ENCODE measurements at regions not wholly inside any gene's neighbourhood (a gene's known extent, or its start where the extent isn't known, plus 50 kb on each side); places are given as distances from the start of the nearest gene placed in this dataset.
A peak's percentile ranks its signal among the peaks of the same experiment; 100 is the strongest.
"Not testable (repeated sequence)": the region's sequence is repeated elsewhere in the genome, so short reads cannot be mapped to it uniquely, and the experiment has no call there.

- no peak for DNase-seq
Measured at GRCh38 chr10:33034931-33035330, 76.9 kb upstream of the ITGB1 start.

- no peak for DNase-seq
Measured at GRCh38 chr10:33032654-33033151, 74.7 kb upstream of the ITGB1 start.

- DNase-seq, result no peak
Measured at GRCh38 chr10:33031815-33032653, 74.0 kb upstream of the ITGB1 start.

GRCh38 chr10:33031171-33031570 lies 73.1 kb upstream of the ITGB1 start:
- no peak for DNase-seq

GRCh38 chr10:33028515-33028914 lies 70.5 kb upstream of the ITGB1 start:
- not testable (repeated sequence) for DNase-seq

GRCh38 chr10:33027088-33027487 lies 69.1 kb upstream of the ITGB1 start:
- DNase-seq, result no peak

- no peak for DNase-seq
Measured at GRCh38 chr10:33026422-33026821, 68.4 kb upstream of the ITGB1 start.

GRCh38 chr10:33025910-33026309 lies 67.9 kb upstream of the ITGB1 start:
- DNase-seq, result no peak

- DNase-seq, result no peak
Measured at GRCh38 chr10:33025039-33025438, 67.0 kb upstream of the ITGB1 start.

GRCh38 chr10:33022691-33023090 lies 64.7 kb upstream of the ITGB1 start:
- no peak for DNase-seq

- no peak for DNase-seq
Measured at GRCh38 chr10:33022090-33022489, 64.1 kb upstream of the ITGB1 start.

GRCh38 chr10:33016988-33017387 lies 59.0 kb upstream of the ITGB1 start:
- no peak for DNase-seq

- no peak for DNase-seq
Measured at GRCh38 chr10:33015761-33016547, 57.9 kb upstream of the ITGB1 start.

GRCh38 chr10:33013331-33013730 lies 55.3 kb upstream of the ITGB1 start:
- not testable (repeated sequence) for DNase-seq

- no peak for DNase-seq
Measured at GRCh38 chr10:33012306-33012705, 54.3 kb upstream of the ITGB1 start.

- no peak for DNase-seq
Measured at GRCh38 chr10:33010132-33011037, 52.4 kb upstream of the ITGB1 start.

GRCh38 chr10:33009244-33010131 lies 51.5 kb upstream of the ITGB1 start:
- DNase-seq, result no peak

- DNase-seq, result peak; percentile 66
Measured at GRCh38 chr10:33008499-33009243, 50.6 kb upstream of the ITGB1 start.

- DNase-seq, result not testable (repeated sequence)
Measured at GRCh38 chr10:33007731-33008381, 49.8 kb upstream of the ITGB1 start.

All from NCI-H1694 treated with DMSO at 0.1 percent for 48 hours (cell line).